22Rv1 (cell line): ENCODE measurements at regions not wholly inside any gene's neighbourhood (a gene's known extent, or its start where the extent isn't known, plus 50 kb on each side); places are given as distances from the start of the nearest gene placed in this dataset.

Source experiments
- ZFX ChIP-seq: fragments of 450-650 bp; IDR thresholded peaks from 2 replicates; pipeline ENCODE4 v1.6.1; 2017; ENCODE audit warnings: antibody characterized with exemption, borderline replicate concordance
- TF ChIP-seq, protein P1 (sequence below): fragments of 450-650 bp; IDR thresholded peaks from 2 replicates; pipeline ENCODE4 v1.5.1; 2017; ENCODE audit warnings: mild to moderate bottlenecking

DNA sequence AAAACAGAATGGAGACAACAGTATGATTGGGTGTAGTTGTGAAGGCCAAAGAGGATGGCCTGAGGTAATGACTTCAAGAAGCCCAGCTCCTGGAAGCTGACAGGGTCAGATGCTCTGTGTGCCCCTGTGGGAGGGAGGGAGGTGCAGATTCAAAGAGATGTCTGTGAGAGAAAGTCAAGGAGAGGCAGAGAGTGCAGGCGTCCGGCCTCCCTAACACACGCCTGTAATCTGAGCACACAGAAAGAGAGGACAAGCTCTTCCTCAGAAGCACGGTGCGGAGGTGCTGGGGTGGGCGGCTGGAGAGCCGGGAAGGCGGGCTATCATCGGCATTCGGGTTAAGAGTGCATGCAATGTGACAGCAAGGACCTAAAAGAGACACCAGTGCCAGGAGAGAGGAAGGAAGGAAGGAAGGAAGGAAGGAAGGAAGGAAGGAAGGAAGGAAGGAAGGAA, 238.2 kb upstream of the HES1 start:
- TF ChIP-seq, protein P1, sequence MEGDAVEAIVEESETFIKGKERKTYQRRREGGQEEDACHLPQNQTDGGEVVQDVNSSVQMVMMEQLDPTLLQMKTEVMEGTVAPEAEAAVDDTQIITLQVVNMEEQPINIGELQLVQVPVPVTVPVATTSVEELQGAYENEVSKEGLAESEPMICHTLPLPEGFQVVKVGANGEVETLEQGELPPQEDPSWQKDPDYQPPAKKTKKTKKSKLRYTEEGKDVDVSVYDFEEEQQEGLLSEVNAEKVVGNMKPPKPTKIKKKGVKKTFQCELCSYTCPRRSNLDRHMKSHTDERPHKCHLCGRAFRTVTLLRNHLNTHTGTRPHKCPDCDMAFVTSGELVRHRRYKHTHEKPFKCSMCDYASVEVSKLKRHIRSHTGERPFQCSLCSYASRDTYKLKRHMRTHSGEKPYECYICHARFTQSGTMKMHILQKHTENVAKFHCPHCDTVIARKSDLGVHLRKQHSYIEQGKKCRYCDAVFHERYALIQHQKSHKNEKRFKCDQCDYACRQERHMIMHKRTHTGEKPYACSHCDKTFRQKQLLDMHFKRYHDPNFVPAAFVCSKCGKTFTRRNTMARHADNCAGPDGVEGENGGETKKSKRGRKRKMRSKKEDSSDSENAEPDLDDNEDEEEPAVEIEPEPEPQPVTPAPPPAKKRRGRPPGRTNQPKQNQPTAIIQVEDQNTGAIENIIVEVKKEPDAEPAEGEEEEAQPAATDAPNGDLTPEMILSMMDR, result no peak
- TF ChIP-seq ZFX, result no peak
